ENCODE measurements at regions not wholly inside any gene's neighbourhood (a gene's known extent, or its start where the extent isn't known, plus 50 kb on each side); places are given as distances from the start of the nearest gene placed in this dataset.
"Not testable (repeated sequence)": the region's sequence is repeated elsewhere in the genome, so short reads cannot be mapped to it uniquely, and the experiment has no call there.

DNA sequence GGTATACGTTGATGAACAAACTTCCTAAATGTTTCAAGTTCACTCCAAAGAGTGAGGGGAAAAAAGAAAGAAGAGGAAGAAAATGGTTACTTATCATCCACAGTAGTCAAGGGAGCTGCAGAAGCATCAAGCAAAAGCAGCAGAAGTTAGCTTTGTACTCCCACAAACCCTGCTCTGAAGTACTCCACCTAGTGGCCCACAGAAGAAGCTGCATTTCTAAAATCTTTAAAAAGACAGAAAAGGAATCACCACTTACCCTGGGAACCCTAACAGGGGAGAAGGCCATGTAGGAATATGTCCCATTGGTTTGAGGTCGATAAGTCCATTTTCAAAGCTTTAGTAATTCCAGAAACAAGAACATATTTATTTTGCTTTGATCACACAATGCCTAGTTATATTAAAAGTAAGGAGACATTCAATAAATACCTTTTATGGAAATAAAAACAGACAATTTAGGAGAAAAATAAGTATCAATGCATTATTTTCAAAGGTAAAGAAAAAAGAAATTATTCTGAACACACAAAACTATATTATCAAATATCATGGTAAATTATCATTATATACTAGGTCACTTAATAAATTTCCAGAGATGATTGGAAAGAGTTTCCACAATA is 900.5 kb upstream of the DEFB115 start:
- peak; percentile 29 for FAIRE-seq
- H3K27me3 ChIP-seq (ENCODE audit: control insufficient read depth, insufficient read depth, low read length); H3K9me3 ChIP-seq (ENCODE audit: control insufficient read depth in 2 of 3, insufficient read depth in 1 of 3, low read length in 3 of 3); H3K9ac ChIP-seq (ENCODE audit: low read length in 3 of 3); H3K27ac ChIP-seq (ENCODE audit: low read depth in 2 of 2, low read length in 2 of 2); H3K4me1 ChIP-seq (ENCODE audit: control insufficient read depth in 2 of 3, insufficient read depth in 2 of 3, low read depth in 1 of 3, low read length in 3 of 3); H3K36me3 ChIP-seq (ENCODE audit: control insufficient read depth in 2 of 3, insufficient read depth in 3 of 3, low read length in 3 of 3); H3K4me3 ChIP-seq (ENCODE audit: low read length in 3 of 3); DNase-seq; intact Hi-C loops (cut with DNase I): not testable (repeated sequence)
- TF ChIP-seq, protein P1, sequence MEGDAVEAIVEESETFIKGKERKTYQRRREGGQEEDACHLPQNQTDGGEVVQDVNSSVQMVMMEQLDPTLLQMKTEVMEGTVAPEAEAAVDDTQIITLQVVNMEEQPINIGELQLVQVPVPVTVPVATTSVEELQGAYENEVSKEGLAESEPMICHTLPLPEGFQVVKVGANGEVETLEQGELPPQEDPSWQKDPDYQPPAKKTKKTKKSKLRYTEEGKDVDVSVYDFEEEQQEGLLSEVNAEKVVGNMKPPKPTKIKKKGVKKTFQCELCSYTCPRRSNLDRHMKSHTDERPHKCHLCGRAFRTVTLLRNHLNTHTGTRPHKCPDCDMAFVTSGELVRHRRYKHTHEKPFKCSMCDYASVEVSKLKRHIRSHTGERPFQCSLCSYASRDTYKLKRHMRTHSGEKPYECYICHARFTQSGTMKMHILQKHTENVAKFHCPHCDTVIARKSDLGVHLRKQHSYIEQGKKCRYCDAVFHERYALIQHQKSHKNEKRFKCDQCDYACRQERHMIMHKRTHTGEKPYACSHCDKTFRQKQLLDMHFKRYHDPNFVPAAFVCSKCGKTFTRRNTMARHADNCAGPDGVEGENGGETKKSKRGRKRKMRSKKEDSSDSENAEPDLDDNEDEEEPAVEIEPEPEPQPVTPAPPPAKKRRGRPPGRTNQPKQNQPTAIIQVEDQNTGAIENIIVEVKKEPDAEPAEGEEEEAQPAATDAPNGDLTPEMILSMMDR (IDR thresholded peaks at IDR 0.05; ENCODE audit: borderline replicate concordance, extremely low read depth, insufficient read depth): peak; percentile 14

DNA sequence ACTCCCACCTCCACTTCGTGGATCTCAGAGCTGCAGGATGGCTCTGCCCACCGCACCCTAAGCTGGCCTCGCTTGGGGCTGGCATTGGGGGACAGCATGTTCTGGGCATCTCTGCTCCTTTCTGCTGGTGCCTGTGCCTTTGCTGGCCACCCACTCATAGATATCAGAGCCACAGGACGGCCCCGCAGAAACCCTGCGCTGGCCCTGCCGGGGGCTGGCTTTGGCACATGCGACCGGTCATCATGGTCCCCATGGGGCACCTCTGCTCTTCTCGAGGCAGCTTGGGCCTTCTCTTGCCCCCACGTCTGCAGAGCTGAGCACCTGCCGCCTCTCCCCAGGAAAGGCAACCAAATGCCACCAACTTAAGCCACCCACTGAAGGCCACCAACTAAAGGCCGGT is 895.7 kb upstream of the DEFB115 start:
- H3K9ac ChIP-seq (ENCODE audit: low read length in 3 of 3); intact Hi-C loops (cut with DNase I); H3K4me3 ChIP-seq (ENCODE audit: low read length in 3 of 3); H3K4me1 ChIP-seq (ENCODE audit: control insufficient read depth in 2 of 3, insufficient read depth in 2 of 3, low read depth in 1 of 3, low read length in 3 of 3); FAIRE-seq; H3K27ac ChIP-seq (ENCODE audit: low read depth in 2 of 2, low read length in 2 of 2); DNase-seq; H3K36me3 ChIP-seq (ENCODE audit: control insufficient read depth in 2 of 3, insufficient read depth in 3 of 3, low read length in 3 of 3); H3K27me3 ChIP-seq (ENCODE audit: control insufficient read depth, insufficient read depth, low read length); H3K9me3 ChIP-seq (ENCODE audit: control insufficient read depth in 2 of 3, insufficient read depth in 1 of 3, low read length in 3 of 3): not testable (repeated sequence)

DNA sequence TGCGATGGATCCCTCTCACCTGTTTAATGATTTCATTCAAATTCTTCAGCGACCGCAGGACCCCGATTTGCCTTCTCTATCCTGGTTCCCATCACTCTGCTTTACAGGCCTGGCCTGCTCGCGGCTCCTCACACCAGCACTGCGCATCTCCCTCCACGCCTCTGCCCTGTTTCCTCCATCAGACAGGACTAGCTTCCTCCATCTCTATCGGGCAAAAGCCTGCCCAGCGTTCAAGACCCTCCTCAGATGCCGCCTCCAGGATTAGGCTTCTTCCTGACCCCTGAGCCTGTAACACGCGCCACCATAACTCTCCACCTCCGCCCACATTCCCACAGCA is 881.1 kb upstream of the DEFB115 start:
- not testable (repeated sequence) for FAIRE-seq; H3K9ac ChIP-seq (ENCODE audit: low read length in 3 of 3)

DNA sequence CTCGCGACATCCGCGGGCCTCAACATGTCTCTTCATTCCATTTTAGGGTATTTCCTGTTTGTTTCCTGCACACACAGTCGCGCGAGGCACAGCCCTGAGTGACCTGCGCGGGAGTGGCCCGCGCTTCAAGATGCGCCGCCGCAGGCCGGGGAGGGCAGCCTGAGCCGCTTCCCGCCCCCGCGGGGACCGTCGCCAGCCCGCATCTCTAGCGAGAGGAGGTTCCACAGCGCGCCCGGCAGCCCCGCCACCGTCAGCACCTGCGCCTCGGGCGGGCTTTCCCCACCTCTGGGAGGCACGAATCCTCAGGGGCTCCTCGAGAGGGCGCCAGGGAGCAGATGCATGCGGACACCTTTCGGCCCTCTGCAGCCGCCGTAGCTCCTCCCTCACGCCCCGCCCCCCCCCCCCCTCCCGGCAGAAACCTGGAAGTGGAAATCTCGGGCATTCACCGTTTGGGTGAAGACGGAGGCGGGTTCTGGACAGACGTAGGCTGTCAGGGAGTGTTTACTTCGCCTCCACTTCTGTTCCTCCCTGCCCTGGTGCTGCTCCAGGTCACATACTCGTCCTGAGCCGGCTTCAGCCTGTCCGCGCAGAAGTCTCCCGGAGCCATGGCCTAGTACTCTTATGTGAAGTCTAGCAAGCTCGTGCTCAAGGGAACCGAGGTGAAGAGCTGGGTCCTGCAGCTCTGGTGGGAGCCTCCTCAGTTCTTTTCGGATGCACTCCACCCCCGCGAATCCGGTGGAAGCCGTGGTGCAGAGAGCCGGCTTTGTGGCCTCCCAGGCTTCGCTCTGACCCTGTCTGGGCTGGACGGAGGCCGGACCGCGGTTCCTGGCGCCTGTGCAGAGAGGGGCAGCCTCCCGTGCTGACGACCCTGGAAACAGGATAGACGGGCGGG is 880.5 kb upstream of the DEFB115 start:
- intact Hi-C loops (cut with DNase I): no loop called here
- peak overlapping the region; percentile 49 to 82 for H3K27ac ChIP-seq (ENCODE audit: low read depth in 2 of 2, low read length in 2 of 2)
- FAIRE-seq: no peak

More for the DNA sequence above, 881.1 kb upstream of the DEFB115 start:
- H3K9me3 ChIP-seq (ENCODE audit: control insufficient read depth in 2 of 3, insufficient read depth in 1 of 3, low read length in 3 of 3); H3K27me3 ChIP-seq (ENCODE audit: control insufficient read depth, insufficient read depth, low read length); intact Hi-C loops (cut with DNase I); H3K36me3 ChIP-seq (ENCODE audit: control insufficient read depth in 2 of 3, insufficient read depth in 3 of 3, low read length in 3 of 3); DNase-seq; H3K4me1 ChIP-seq (ENCODE audit: control insufficient read depth in 2 of 3, insufficient read depth in 2 of 3, low read depth in 1 of 3, low read length in 3 of 3): not testable (repeated sequence)
- H3K27ac ChIP-seq (ENCODE audit: low read depth in 2 of 2, low read length in 2 of 2): peak overlapping the region in 1 of 2 donors; percentile 41
- H3K4me3 ChIP-seq (ENCODE audit: low read length in 3 of 3): peak overlapping the region; percentile 33 to 89 (median 50)

DNA sequence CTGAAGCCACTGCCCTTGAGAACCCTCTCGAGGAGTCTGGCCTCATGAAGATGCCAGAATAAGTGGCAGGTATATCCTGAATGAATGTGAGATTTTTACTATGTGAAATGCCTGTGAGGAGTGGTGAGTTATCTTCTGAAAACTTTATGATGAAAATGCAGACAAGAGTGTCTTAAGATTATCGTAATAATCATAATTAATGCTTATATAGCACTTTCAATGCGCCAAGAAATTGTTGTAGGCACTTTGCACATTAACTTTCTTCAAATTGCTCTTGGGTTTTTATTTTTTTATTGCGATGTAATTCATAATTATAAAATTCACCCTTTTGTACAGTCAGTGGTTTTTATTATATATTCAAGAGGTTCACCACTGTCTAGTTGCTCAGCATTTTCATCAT is 879.1 kb upstream of the DEFB115 start:
- H3K36me3 ChIP-seq (ENCODE audit: control insufficient read depth in 2 of 3, insufficient read depth in 3 of 3, low read length in 3 of 3); FAIRE-seq; H3K4me1 ChIP-seq (ENCODE audit: control insufficient read depth in 2 of 3, insufficient read depth in 2 of 3, low read depth in 1 of 3, low read length in 3 of 3); DNase-seq; H3K27ac ChIP-seq (ENCODE audit: low read depth in 2 of 2, low read length in 2 of 2); H3K9me3 ChIP-seq (ENCODE audit: control insufficient read depth in 2 of 3, insufficient read depth in 1 of 3, low read length in 3 of 3); H3K9ac ChIP-seq (ENCODE audit: low read length in 3 of 3); H3K27me3 ChIP-seq (ENCODE audit: control insufficient read depth, insufficient read depth, low read length); intact Hi-C loops (cut with DNase I): not testable (repeated sequence)
- peak overlapping the region in 1 of 3 donors; percentile 89 for H3K4me3 ChIP-seq (ENCODE audit: low read length in 3 of 3)

More for the DNA sequence above, 880.5 kb upstream of the DEFB115 start:
- Histone ChIP-seq H3K36me3 (ENCODE audit: control insufficient read depth in 2 of 3, insufficient read depth in 3 of 3, low read length in 3 of 3) (no peaks in the 10 kb centered on the region), H3K27me3 (ENCODE audit: control insufficient read depth, insufficient read depth, low read length) (no peaks in the 10 kb centered on the region), H3K4me3 (ENCODE audit: low read length in 3 of 3) (peak overlapping the region; percentile 82 to 89 (median 85)), H3K9me3 (ENCODE audit: control insufficient read depth in 2 of 3, insufficient read depth in 1 of 3, low read length in 3 of 3) (no peaks in the 10 kb centered on the region), H3K9ac (ENCODE audit: low read length in 3 of 3) (peak overlapping the region; percentile 12 to 82 (median 76)), H3K4me1 (ENCODE audit: control insufficient read depth in 2 of 3, insufficient read depth in 2 of 3, low read depth in 1 of 3, low read length in 3 of 3) (peaks cover 0 to 2% (median 0%) of the 10 kb centered on the region in 3 donors)
- peak; percentile 83 to 95 (median 94) for DNase-seq
- TF ChIP-seq, protein P1 (IDR thresholded peaks at IDR 0.05; ENCODE audit: borderline replicate concordance, extremely low read depth, insufficient read depth): peak; percentile 39

DNA sequence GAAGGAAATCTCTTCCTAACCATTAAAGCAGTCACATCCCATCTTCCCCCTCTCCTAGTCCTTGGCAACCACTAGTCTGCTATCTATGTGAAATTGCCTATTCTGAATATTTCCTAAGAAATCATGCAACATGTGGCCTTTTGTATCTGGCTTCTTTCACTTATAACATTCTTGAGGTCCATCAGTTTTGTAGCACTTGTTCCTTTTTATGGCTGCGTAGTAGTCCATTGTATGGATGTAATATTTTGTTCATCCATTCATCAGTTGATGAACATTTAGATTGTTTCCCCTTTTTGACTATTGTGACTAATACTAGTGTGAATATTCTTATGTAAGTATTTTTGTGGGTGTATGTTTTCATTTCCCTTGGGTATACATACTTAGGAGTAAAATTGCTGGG is 878.7 kb upstream of the DEFB115 start:
- DNase-seq; H3K9ac ChIP-seq (ENCODE audit: low read length in 3 of 3); H3K27me3 ChIP-seq (ENCODE audit: control insufficient read depth, insufficient read depth, low read length); H3K9me3 ChIP-seq (ENCODE audit: control insufficient read depth in 2 of 3, insufficient read depth in 1 of 3, low read length in 3 of 3); H3K36me3 ChIP-seq (ENCODE audit: control insufficient read depth in 2 of 3, insufficient read depth in 3 of 3, low read length in 3 of 3); H3K4me1 ChIP-seq (ENCODE audit: control insufficient read depth in 2 of 3, insufficient read depth in 2 of 3, low read depth in 1 of 3, low read length in 3 of 3); intact Hi-C loops (cut with DNase I); FAIRE-seq; H3K27ac ChIP-seq (ENCODE audit: low read depth in 2 of 2, low read length in 2 of 2); H3K4me3 ChIP-seq (ENCODE audit: low read length in 3 of 3): not testable (repeated sequence)

Data from kidney (tissue), 13 donors.